T47D (cell line): ENCODE measurements at regions not wholly inside any gene's neighbourhood (a gene's known extent, or its start where the extent isn't known, plus 50 kb on each side); places are given as distances from the start of the nearest gene placed in this dataset.

Source experiments
- DNase-seq, 2 experiments: peaks; one replicate each; pipeline versions ENCODE4 v3.0.0 to v3.0.0-alpha.2; 2011 to 2012; ENCODE audit warnings: low read depth in 1 of 2, low spot score in 1 of 2
- JUND ChIP-seq: IDR thresholded peaks from 2 replicates; pipeline ENCODE4 v1.6.1; 2012; ENCODE audit warnings: low read depth
- in situ Hi-C: cut with HindIII; loops from 2 replicates; pipeline ENCODE4 v1.10.0; 2016; ENCODE audit warnings: low sequenced_read_pairs, low pct_unique_long_range_greater_than_20kb

DNA sequence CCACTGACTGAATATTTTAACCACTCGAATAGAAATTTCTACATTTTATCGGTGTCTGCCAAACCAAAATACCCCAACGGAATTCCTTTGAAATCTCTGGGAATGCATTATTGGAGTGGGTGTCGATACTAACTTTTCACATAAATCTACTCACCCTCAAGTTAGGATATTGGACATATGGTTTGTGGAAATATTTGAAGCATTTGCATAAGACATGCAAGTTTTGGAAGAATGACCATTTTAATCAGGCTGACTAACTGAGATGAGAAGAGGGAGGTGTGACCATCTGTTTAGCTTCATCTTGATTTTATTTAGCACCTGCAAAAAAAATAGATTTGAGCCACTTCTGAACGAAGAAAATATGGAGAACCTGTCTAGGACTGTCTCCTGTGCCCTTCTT is 61.2 kb downstream of the KLF6 start:
- in situ Hi-C loops: no loop called here
- DNase-seq: no peak
- TF ChIP-seq JUND: no peak

- no peak for DNase-seq
- in situ Hi-C loops: no loop called here
- no peak for TF ChIP-seq JUND
Observed at GRCh38 chr10:3720228-3721019, 64.6 kb downstream of the KLF6 start.

DNA sequence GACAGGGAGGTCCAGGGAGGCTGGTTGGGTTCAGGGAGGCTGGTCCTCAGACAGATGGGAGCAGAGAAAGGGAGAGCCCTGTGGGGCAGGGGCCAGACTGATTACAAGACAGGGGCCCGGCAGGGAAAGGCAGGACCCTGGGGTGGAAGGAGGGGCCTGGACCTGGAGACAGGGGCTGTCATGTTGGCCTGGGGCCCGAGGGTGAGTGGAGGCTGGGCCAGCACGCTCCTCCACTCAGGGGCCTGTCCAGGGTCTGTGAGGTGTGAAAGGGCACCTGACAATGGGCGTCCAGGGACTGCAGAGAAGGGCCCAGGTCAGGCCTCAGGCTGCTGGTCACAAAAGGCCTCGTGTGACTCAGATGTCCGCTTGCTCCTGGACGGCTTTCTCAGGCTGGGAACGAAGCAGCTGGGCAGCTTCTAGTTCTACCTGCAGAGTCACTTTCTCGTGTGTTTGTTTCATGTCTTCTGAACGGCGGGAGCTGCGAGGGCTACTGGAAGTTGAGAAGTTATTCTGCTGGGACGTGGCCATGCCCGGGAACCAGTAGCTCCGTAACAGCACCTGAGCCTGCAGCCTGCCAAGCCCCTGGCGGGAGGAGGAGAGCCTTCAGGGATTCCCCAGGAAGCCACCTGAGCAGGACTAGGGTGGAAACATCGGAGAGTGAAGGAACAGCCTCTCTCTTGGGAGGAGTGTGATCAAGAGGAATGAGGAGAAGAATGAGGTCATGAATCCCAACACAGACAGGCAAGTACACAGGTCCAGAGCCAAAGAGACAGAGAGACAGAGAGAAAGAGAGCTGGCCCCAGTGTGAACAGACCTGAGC is 65.8 kb downstream of the KLF6 start:
- TF ChIP-seq JUND: no peak
- in situ Hi-C loops: no loop called here
- DNase-seq: no peak

GRCh38 chr10:3716093-3716492 is 68.9 kb downstream of the KLF6 start:
- in situ Hi-C loops: no loop called here
- no peak for TF ChIP-seq JUND

GRCh38 chr10:3714967-3715366 is 70.0 kb downstream of the KLF6 start:
- in situ Hi-C loops: no loop called here
- no peak for DNase-seq
- TF ChIP-seq JUND: no peak

More at GRCh38 chr10:3716093-3716492, 68.9 kb downstream of the KLF6 start:
- DNase-seq: no peak

DNA sequence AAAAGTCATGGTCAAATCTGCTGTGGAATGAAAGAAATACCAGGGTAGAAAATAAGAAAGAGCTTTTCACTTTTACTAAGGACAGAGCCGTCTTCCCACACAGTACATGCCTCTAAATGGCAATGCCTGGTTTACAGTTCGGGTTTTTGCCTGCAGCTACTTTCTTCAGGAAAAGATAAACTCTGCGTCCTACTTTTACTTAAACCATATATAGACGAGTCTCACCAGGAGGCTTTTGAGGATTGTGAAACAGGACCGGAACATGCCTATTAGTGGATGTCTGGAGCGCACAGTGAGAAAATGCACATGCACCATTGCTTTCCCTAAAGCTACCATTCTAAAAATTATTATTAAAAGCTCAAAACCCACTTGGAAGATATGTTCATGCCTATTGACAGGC is 70.5 kb downstream of the KLF6 start:
- TF ChIP-seq JUND: no peak
- in situ Hi-C loops: no loop called here
- no peak for DNase-seq

DNA sequence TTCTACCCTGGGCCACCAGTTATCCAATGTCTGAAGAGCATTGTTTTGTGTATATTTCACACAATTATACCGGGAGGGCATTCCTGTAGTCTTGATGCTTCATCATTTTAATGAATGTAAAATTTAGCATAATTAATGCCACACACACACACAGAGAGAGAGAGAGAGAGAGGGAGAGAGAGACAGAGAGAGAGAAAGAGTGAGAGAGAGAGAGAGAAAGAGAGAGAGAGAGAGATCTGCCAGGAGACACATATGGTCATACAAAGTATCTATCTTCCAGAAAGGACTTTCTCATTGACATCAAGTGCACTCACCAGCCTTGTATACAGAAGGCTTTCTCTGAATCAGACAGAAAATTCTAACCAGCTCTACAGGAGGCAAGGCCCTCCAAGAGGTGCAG is 72.3 kb downstream of the KLF6 start:
- TF ChIP-seq JUND: no peak
- in situ Hi-C loops: no loop called here
- no peak for DNase-seq

DNA sequence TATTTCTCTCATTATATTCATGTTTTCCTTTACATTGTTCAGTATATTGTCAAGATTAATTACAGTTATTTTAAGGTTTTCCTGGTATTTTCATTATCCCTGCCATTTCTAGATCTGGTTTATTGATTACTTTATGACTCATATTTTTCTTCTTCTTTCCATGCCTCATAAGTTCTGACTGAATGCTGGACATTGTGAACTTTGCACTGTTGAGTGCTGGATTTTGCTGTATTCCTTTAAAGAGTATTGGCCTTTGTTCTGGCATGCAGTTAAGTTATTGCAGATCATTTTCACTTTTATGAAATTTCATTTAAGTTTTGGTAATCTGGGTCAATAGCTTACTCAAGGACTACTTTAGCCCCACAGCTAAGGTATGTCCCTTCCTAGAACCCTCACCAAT is 73.1 kb downstream of the KLF6 start:
- no peak for DNase-seq
- in situ Hi-C loops: no loop called here
- TF ChIP-seq JUND: no peak

- DNase-seq: no peak
- in situ Hi-C loops: no loop called here
- TF ChIP-seq JUND: no peak
Observed at GRCh38 chr10:3710764-3711163, 74.2 kb downstream of the KLF6 start.

DNA sequence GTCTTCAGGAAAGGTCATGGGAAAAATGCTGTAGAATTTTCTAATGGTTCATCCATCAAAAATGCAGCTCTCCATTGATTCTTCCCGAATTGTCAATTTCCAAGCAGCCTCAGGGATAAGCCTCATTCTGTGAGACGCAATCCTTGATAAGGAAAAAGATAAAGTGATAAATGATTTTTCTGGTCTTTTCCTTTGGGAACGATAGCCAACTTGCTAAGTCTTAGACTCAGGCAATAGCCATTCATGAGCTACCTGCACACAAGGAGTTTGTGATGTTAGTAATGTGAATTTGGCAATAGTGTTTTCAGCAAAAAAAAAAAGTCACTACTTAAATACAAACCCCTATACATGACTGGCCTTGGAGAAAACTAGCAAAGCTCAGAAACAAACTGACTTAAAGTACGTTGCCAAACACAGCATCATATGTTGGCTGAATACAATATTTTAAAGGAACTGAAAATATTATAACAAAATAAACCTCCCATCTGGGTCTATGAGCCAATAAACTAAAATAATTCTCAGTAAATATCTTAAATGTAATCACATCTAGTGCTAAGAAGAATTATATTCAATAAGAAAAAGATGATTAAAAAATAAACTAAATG is 75.5 kb downstream of the KLF6 start:
- no peak for TF ChIP-seq JUND
- in situ Hi-C loops: no loop called here
- DNase-seq: no peak

DNA sequence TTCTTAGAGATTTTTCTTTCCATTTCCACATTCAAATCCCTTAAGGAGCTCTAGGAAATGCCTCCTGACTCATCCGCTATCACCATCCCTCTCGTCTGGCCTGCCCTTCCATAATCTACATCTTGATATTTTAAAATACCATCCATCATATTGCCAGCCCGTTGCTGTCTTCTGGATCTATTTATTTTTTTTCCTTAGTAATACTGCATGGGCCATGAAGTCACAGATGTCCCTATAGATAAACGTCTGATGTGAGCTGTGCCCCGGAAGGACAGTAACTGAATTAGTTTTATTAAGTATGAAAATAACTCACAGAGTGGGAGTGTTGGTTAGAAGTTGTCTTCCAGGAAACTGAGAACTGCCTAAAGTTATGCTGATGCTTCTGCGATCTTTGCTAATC is 76.2 kb downstream of the KLF6 start:
- DNase-seq: no peak
- TF ChIP-seq JUND: no peak
- in situ Hi-C loops: no loop called here

DNA sequence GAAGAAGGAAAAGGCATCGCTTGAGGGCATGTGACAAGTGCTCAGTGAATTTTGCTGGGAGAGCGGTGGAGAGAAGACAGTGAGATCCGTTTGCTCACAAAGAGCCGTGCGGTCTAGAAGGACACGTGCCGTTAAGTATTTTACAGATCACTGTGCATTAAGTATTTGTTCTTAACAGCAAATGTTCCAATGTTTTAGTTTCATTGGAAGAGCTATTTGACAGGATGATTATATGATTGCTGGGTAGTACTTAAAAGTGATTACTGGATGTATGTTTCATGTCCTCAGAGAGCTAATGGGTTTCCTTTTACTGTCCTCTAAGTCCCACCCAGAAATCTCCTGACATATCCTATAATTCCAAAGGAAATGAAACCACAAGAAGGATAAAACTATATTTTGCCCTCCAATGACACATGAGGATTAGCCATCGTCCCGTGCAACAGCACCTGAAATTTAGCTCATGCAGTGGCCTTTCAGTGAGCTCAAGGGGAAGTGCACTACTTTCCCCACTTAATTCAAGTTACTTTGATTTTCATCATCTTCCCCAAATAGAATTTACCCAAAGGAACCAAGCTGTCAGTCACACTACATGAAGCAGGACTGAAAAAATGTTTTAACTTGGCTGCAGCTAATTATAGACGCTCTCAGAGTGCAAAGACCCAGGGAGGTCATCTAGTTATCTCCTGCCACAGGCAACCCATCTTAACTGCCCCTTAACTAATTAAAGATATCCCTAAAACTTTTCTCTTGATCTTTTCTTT is 80.3 kb downstream of the KLF6 start:
- no peak for DNase-seq
- in situ Hi-C loops: no loop called here
- TF ChIP-seq JUND: 0 out of 2 replicates have a peak, but pooled peaks have one; percentile 14
